GM12874 (cell line): ENCODE measurements at regions not wholly inside any gene's neighbourhood (a gene's known extent, or its start where the extent isn't known, plus 50 kb on each side); places are given as distances from the start of the nearest gene placed in this dataset.

Experiments
- CTCF ChIP-seq: IDR thresholded peaks from 2 replicates; pipeline ENCODE4 v1.5.1; 2011; ENCODE audit warnings: low read depth, mild to moderate bottlenecking, control low read depth, low read length, moderate library complexity; ENCODE audit not compliant: insufficient read depth

DNA sequence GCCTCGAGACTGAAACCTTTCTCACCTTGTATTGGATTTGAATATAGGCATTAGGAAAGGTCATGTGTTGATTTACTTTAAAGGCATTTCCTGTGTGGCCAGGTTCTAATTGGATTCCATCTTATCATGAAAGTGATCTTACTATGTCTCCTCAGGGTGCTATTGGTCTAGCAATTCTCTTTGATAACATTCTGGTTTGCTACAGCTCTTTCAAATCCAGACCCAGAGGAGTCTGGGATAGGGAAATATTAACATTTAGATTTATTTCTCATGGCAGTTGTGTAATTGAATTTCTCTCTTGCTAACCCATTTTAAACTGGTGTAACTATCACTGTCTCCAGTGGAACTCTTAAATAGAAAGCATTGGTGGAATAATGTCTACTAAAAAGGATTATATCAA, 69.9 kb upstream of the NMUR2 start:
- no peak for TF ChIP-seq CTCF

GRCh38 chr5:152477536-152477935, 72.5 kb upstream of the NMUR2 start:
- TF ChIP-seq CTCF = no peak

GRCh38 chr5:152487130-152487529, 82.1 kb upstream of the NMUR2 start:
- TF ChIP-seq CTCF = no peak

GRCh38 chr5:152488869-152489268, 83.8 kb upstream of the NMUR2 start:
- TF ChIP-seq CTCF = no peak

- TF ChIP-seq CTCF = no peak
Observed at GRCh38 chr5:152499814-152500535, 94.9 kb upstream of the NMUR2 start.

DNA sequence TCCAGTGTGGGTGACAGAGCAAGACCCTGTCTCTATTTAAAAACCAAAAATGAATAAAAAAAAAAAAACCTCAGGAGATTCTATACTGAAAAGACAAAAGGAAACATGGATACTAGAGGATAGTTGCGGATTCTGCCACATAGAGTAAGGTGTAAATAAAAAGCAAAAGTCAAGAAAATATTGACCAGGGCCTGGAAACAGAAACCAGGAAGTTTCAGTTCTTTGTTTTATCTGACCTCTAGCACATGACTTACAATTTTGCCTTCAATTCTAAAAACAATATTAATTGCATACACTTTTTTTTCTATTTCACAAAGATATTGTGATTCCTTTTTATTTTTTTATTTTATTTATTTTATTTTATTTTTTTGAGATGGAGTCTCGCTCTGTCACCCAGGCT, 96.2 kb upstream of the NMUR2 start:
- TF ChIP-seq CTCF = no peak

- no peak for TF ChIP-seq CTCF
Observed at GRCh38 chr5:152503206-152503605, 98.1 kb upstream of the NMUR2 start.
